Astrocyte of the cerebellum (primary cell): ENCODE measurements at regions not wholly inside any gene's neighbourhood (a gene's known extent, or its start where the extent isn't known, plus 50 kb on each side); places are given as distances from the start of the nearest gene placed in this dataset.

Source experiments
- DNase-seq: peaks from one replicate; pipeline ENCODE4 v3.0.0-alpha.2; 2011; ENCODE audit warnings: low read depth
- H3K4me3 ChIP-seq: 2 replicates; pipeline ENCODE4 v1.5.1; 2011; ENCODE audit warnings: mild to moderate bottlenecking, low read depth, low read length, moderate library complexity
- in situ Hi-C: cut with HindIII; loops from 2 replicates; pipeline ENCODE4 v1.10.0; 2017; ENCODE audit warnings: low sequenced_read_pairs
- TF ChIP-seq, protein P1 (sequence below): IDR thresholded peaks from 2 replicates; pipeline ENCODE4 v1.5.1; 2012; ENCODE audit warnings: low read length, low read depth, moderate library complexity, mild to moderate bottlenecking; ENCODE audit errors: missing control alignments

DNA sequence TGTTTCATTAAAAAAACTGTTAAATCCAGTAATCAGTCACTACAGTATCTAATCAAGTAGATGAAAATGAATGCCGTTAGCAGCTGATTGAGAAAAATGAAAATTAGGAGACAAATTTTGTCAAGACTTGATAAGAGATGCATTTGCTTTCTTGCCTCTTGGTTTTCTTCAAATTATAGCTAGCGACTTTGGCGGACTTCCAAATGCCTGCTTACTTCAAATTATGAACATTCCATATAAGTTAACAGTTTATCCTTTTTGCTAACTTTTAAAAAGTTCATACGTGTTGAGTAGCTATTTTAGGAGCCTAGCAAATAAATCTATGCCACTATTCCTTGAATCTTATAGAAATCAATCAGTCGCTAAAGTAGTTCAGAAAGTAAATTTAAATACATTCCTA, 58.8 kb downstream of the PPP4R3C start:
- DNase-seq = no peak
- no peak overlapping the region for H3K4me3 ChIP-seq
- TF ChIP-seq, protein P1, sequence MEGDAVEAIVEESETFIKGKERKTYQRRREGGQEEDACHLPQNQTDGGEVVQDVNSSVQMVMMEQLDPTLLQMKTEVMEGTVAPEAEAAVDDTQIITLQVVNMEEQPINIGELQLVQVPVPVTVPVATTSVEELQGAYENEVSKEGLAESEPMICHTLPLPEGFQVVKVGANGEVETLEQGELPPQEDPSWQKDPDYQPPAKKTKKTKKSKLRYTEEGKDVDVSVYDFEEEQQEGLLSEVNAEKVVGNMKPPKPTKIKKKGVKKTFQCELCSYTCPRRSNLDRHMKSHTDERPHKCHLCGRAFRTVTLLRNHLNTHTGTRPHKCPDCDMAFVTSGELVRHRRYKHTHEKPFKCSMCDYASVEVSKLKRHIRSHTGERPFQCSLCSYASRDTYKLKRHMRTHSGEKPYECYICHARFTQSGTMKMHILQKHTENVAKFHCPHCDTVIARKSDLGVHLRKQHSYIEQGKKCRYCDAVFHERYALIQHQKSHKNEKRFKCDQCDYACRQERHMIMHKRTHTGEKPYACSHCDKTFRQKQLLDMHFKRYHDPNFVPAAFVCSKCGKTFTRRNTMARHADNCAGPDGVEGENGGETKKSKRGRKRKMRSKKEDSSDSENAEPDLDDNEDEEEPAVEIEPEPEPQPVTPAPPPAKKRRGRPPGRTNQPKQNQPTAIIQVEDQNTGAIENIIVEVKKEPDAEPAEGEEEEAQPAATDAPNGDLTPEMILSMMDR = no peak
- in situ Hi-C loops = no loop called here

DNA sequence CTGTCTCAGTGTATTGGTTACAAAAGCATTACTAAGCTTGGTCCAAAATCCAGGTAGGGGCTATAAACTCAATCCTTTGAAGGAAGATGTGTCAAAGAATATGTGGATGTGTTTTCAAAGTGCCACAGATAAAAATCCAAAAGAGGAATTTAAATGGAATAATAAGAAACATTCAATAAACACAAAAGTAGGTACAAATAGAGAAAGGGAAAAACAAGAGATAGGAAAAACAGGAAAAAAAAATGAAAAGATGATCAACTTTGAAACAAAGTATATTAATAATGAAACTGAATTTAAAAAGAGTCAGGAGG, 64.0 kb downstream of the PPP4R3C start:
- in situ Hi-C loops = no loop called here
- H3K4me3 ChIP-seq = no peak overlapping the region
- DNase-seq = no peak
- TF ChIP-seq, protein P1 = no peak

DNA sequence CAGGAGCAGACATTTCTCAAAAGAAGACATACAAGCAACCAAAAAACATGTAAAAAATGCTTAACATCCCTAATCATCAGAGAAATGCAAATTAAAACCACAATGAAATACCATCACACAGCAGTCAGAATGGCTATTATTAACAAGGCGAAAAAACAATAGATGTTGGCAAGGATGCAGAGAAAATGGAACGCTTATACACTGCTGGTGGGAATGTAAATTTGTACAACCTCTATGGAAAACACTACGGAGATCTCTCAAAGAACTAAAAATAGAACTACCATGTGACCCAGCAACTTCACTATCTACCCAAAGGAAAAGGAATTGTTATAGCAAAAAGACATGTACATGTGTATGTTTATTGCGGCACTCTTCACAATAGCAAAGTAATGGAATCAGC, 71.5 kb downstream of the PPP4R3C start:
- TF ChIP-seq, protein P1 = no peak
- DNase-seq = peak; percentile 50

DNA sequence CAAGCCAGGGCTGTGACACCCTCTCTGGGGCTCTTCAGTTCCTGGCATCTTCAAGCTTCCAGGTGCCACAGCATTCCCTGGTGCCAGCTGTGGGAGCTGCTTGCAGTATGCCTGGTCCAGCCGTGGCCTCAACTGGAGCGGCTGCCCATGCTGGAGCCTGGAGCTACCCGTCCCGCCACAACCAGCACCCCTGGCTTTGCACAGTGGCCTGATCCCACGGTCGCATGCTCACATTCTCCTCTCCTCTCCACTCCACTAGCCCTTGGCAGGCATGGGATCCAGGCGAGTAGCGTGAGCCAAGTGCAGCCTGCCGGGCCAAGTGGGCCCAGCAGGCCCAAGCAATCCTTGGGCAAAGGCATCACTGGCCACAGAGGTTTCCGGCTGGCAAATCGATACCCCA, 81.7 kb downstream of the PPP4R3C start:
- in situ Hi-C loops = no loop called here
- TF ChIP-seq, protein P1 = no peak
- no peak for DNase-seq
- H3K4me3 ChIP-seq = no peak overlapping the region

More for the DNA sequence above, 71.5 kb downstream of the PPP4R3C start:
- in situ Hi-C loops = no loop called here
- no peak overlapping the region for H3K4me3 ChIP-seq

- TF ChIP-seq, protein P1 = no peak
- H3K4me3 ChIP-seq = no peak overlapping the region
- no peak for DNase-seq
- in situ Hi-C loops = no loop called here
Observed at GRCh38 chrX:27380163-27380845, 82.8 kb downstream of the PPP4R3C start.

DNA sequence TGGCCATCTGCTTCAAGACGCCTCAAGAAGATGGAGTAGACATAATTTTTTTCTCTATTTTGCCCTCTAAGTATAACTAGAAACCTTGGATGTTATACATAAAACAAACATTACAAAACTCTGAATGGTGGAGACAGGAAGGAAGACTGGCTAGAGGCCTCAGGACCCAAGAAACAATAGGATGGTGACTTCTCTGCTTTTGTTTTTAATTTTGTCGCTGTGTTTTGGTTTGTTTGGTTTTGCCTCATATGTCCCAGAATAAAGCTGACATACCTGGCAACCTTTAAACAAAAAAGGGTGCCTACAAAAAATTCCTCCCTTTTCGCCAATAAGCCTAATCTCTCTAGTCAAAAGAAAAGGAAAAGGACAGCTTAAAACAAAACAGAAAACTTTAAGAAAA, 109.1 kb downstream of the PPP4R3C start:
- no peak overlapping the region for H3K4me3 ChIP-seq
- DNase-seq = no peak
- in situ Hi-C loops = no loop called here
- TF ChIP-seq, protein P1 = no peak

- TF ChIP-seq, protein P1 = no peak
Observed at GRCh38 chrX:27350476-27350875, 112.7 kb downstream of the PPP4R3C start.

More at GRCh38 chrX:27350476-27350875, 112.7 kb downstream of the PPP4R3C start:
- no peak overlapping the region for H3K4me3 ChIP-seq
- DNase-seq = no peak
- in situ Hi-C loops = no loop called here
